ENCODE measurements at regions not wholly inside any gene's neighbourhood (a gene's known extent, or its start where the extent isn't known, plus 50 kb on each side); places are given as distances from the start of the nearest gene placed in this dataset.

DNA sequence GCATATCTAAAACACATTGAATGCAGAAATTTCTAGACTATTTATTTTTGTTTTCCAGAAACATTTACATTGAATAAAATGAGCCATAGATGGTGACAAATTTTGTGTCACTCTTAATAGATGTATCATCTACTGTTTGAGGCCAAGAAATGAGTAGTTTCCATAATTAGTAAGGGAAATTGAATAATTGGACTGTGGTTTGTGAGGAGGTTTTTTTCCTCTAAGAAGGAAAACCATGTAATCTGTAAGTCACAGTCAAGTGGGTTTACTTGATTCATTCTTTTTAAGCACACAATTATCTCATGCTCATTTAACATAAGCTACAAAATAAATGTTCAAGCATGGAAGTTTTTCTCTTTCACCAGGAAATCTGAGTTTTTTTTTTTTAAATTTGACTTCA, 876.4 kb downstream of the NR2F1-AS1 start:
- TF ChIP-seq, protein P1, sequence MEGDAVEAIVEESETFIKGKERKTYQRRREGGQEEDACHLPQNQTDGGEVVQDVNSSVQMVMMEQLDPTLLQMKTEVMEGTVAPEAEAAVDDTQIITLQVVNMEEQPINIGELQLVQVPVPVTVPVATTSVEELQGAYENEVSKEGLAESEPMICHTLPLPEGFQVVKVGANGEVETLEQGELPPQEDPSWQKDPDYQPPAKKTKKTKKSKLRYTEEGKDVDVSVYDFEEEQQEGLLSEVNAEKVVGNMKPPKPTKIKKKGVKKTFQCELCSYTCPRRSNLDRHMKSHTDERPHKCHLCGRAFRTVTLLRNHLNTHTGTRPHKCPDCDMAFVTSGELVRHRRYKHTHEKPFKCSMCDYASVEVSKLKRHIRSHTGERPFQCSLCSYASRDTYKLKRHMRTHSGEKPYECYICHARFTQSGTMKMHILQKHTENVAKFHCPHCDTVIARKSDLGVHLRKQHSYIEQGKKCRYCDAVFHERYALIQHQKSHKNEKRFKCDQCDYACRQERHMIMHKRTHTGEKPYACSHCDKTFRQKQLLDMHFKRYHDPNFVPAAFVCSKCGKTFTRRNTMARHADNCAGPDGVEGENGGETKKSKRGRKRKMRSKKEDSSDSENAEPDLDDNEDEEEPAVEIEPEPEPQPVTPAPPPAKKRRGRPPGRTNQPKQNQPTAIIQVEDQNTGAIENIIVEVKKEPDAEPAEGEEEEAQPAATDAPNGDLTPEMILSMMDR (conservative IDR thresholded peaks at IDR 0.05 in 1 of 2, IDR thresholded peaks at IDR 0.05 in 1 of 2; ENCODE audit: extremely low read depth in 1 of 2, insufficient read depth in 1 of 2, low read depth in 1 of 2, low read length in 2 of 2) = no peak
- no peak for TF ChIP-seq EZH2 (IDR thresholded peaks at IDR 0.05; ENCODE audit: borderline replicate concordance, low read length)
